ENCODE measurements at regions not wholly inside any gene's neighbourhood (a gene's known extent, or its start where the extent isn't known, plus 50 kb on each side); places are given as distances from the start of the nearest gene placed in this dataset.
"Not testable (repeated sequence)": the region's sequence is repeated elsewhere in the genome, so short reads cannot be mapped to it uniquely, and the experiment has no call there.

DNA sequence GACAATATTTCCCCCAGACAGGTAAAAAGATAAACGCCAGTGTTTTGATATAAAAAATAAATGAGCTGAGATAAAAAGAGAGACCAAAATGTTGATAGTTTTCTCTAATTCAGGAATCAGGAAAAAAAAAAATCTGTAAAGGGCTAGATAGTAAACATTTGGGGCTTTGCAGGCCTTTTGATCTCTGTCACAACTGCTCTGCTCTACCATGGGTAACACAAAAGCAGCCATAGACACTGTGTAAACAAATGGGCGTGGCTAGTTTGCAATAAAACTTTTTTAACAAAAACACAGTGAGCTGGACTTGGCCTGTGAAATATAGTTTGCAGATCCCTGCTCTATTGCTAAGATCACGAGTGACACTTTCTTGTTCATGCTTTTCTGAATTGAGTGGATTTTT lies 219.1 kb upstream of the STXBP5 start:
- TF ChIP-seq, protein P1, sequence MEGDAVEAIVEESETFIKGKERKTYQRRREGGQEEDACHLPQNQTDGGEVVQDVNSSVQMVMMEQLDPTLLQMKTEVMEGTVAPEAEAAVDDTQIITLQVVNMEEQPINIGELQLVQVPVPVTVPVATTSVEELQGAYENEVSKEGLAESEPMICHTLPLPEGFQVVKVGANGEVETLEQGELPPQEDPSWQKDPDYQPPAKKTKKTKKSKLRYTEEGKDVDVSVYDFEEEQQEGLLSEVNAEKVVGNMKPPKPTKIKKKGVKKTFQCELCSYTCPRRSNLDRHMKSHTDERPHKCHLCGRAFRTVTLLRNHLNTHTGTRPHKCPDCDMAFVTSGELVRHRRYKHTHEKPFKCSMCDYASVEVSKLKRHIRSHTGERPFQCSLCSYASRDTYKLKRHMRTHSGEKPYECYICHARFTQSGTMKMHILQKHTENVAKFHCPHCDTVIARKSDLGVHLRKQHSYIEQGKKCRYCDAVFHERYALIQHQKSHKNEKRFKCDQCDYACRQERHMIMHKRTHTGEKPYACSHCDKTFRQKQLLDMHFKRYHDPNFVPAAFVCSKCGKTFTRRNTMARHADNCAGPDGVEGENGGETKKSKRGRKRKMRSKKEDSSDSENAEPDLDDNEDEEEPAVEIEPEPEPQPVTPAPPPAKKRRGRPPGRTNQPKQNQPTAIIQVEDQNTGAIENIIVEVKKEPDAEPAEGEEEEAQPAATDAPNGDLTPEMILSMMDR (IDR thresholded peaks at IDR 0.05), result no peak
- no peak for TF ChIP-seq POLR2A (IDR thresholded peaks at IDR 0.05)
- Histone ChIP-seq H3K9me3 (peaks cover 0 to 5% of the 10 kb centered on the region in 2 donors), H3K27ac (no peak overlapping the region), H3K4me3 (no peak overlapping the region), H3K27me3 (no peaks in the 10 kb centered on the region), H3K36me3 (no peaks in the 10 kb centered on the region), H3K4me1 (no peaks in the 10 kb centered on the region)
- intact Hi-C loops (cut with DNase I; ENCODE audit: low total_unique reads), result no loop called here
- DNase-seq, result no peak

DNA sequence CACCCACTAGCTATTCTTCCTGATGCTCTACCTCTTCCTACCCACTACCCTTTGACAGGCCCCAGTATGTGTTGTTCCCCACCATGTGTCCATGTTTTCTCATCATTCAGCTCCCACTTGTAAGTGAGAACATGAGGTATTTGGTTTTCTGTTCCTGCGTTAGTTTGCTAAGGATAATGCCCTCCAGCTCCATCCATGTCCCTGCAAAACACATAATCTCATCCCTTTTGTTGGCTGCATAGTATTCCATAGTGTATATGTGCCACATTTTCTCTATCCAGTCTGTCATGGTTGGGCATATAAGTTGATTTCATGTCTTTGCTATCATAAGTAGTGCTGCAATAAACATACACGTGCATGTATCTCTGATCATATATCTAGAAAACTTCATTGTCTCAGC lies 218.3 kb upstream of the STXBP5 start:
- Histone ChIP-seq H3K36me3 (no peaks in the 10 kb centered on the region), H3K9me3 (peaks cover 0 to 5% of the 10 kb centered on the region in 2 donors), H3K4me1 (no peaks in the 10 kb centered on the region), H3K27me3 (no peaks in the 10 kb centered on the region), H3K4me3 (no peak overlapping the region), H3K27ac (no peak overlapping the region)
- intact Hi-C loops (cut with DNase I; ENCODE audit: low total_unique reads), result no loop called here
- no peak for DNase-seq
- TF ChIP-seq, protein P1 (IDR thresholded peaks at IDR 0.05), result no peak
- no peak for TF ChIP-seq POLR2A (IDR thresholded peaks at IDR 0.05)

DNA sequence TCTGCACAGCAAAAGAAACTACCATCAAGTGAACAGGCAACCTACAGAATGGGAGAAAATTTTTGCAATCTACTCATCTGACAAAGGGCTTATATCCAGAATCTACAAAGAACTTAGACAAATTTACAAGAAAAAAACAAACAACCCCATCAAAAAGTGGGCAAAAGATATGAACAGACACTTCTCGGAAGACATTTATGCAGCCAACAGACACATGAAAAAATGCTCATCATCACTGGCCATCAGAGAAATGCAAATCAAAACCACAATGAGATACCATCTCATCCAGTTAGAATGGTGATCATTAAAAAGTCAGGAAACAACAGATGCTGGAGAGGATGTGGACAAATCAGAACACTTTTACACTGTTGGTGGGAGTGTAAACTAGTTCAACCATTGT lies 216.3 kb upstream of the STXBP5 start:
- H3K4me3 ChIP-seq; H3K36me3 ChIP-seq; H3K4me1 ChIP-seq; DNase-seq; H3K27me3 ChIP-seq; H3K27ac ChIP-seq; H3K9me3 ChIP-seq; intact Hi-C loops (cut with DNase I; ENCODE audit: low total_unique reads): not testable (repeated sequence)

DNA sequence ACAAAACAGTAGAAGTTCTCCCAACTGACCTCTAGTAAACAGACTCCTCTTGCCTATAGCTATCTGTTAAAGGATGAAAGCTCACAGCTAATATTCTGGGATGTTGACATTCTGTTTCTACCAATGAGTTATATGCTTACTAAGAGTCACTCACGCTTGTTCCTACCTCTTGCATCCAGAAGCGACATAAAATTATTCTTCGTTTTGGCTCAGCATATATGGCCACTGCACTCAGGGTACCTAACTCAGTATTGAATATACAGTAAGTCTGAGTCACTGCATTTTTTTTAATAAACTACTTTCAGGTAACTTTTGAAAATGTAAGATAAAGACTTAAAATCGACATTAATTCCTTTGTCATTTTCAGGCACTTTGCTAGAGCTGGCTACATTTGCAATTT lies 214.4 kb upstream of the STXBP5 start:
- Histone ChIP-seq H3K27ac (no peak overlapping the region), H3K4me1 (no peaks in the 10 kb centered on the region), H3K4me3 (no peak overlapping the region), H3K27me3 (no peaks in the 10 kb centered on the region), H3K9me3 (peaks cover 0 to 5% of the 10 kb centered on the region in 2 donors), H3K36me3 (no peaks in the 10 kb centered on the region)
- no peak for DNase-seq
- TF ChIP-seq POLR2A (IDR thresholded peaks at IDR 0.05), result no peak
- intact Hi-C loops (cut with DNase I; ENCODE audit: low total_unique reads), result no loop called here

DNA sequence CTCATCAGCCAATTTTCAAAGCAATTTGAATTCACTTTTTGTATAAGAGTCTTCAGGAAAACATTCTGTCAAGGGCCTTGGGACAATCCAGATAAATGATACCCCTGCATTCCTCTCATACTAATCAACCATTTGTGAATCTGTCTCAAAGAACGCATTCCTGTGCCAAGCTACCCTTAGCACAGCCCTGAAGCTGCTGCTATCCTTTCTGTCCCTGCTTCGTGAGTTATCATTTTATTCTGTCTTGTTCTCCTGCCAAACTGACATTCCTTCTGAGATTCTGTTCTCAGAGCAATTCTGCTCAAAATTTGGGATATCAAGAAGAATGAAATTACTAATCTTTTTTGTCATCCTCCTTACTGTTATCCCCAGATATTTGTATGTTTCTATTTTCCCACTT lies 213.9 kb upstream of the STXBP5 start:
- H3K4me1 ChIP-seq, result no peaks in the 10 kb centered on the region
- intact Hi-C loops (cut with DNase I; ENCODE audit: low total_unique reads), result no loop called here

DNA sequence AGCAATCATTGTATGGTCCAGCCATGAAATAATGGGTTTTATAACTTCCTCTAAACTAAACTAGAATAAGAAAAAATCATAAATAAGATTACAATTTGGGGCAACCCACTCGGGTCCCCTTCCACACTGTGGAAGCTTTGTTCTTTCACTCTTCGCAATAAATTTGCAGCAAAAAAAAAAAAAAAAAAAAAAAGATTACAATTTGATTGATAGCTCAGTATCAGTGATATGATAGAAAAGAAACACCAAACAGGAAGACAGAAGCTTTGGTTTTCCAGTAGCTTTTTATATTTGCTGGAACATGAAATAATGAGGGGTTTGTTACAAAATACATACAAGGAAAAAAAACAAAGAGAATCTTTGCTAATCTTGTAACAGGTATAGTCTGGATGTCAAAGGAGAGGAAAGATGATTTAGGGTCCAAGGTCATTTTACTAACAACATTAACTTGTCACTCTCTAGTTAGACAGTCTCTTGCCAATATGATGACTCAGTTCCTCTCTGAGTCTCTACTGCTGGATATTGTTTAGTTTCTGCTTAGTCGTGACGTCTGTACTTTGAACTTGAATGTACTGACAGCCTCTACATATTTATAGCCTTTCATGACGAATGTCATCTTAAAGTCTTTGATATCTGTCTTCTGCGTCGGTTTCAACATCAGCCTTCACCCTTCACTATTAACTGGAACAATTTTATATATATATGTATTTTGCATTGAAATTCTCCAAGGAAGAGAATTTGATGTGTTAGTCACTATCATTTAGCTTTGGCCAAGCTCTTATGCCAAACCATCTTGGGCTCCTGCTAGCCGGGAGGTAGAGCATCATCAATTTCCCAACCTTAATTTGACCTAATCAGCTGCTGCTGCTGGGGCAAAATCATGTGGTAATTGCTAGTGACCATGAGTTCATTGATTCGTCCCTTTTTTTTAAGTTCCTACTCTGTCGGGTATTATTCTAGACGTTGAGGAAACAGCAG lies 213.1 kb upstream of the STXBP5 start:
- intact Hi-C loops (cut with DNase I; ENCODE audit: low total_unique reads), result no loop called here
- Histone ChIP-seq H3K9me3 (peaks cover 0 to 5% of the 10 kb centered on the region in 2 donors), H3K4me3 (no peak overlapping the region), H3K4me1 (no peaks in the 10 kb centered on the region), H3K27ac (no peak overlapping the region), H3K36me3 (no peaks in the 10 kb centered on the region), H3K27me3 (no peaks in the 10 kb centered on the region)
- DNase-seq, result no peak
- TF ChIP-seq POLR2A (IDR thresholded peaks at IDR 0.05), result no peak
- TF ChIP-seq, protein P1 (IDR thresholded peaks at IDR 0.05), result no peak

More for the DNA sequence above, 213.9 kb upstream of the STXBP5 start:
- H3K27me3 ChIP-seq, result no peaks in the 10 kb centered on the region
- H3K4me3 ChIP-seq, result no peak overlapping the region
- H3K27ac ChIP-seq, result no peak overlapping the region
- H3K36me3 ChIP-seq, result no peaks in the 10 kb centered on the region
- peaks cover 0 to 5% of the 10 kb centered on the region in 2 donors for H3K9me3 ChIP-seq
- DNase-seq, result no peak
- TF ChIP-seq, protein P1 (IDR thresholded peaks at IDR 0.05), result no peak
- TF ChIP-seq POLR2A (IDR thresholded peaks at IDR 0.05), result no peak

All from uterus (tissue), 3 donors.